ENCODE measurements at regions not wholly inside any gene's neighbourhood (a gene's known extent, or its start where the extent isn't known, plus 50 kb on each side); places are given as distances from the start of the nearest gene placed in this dataset.

DNA sequence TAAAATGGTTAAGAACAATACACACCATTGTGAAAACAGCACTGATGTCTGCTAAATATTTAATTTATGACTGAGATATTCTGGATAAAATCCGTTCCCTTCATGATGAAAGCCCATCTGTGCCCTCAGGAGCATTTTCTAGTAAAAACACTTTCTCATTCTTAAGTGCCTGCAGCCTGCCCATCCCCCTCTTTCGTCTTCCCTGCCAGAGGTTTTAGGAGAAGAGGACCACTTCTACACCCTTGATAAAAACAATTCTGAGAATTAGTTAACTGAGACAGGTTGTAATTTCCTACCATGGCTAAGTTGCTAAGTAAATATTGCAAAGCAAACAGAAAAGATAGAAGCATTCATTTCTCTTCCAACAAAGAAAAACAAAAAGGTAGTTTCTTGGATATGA, 272.6 kb downstream of the ATPSCKMT start:
- TF ChIP-seq TCF4 (CRISPR knock-in tag; IDR thresholded peaks at IDR 0.05; ENCODE audit: borderline replicate concordance): no peak
- TF ChIP-seq ESRRG (CRISPR knock-in tag; IDR thresholded peaks at IDR 0.05): no peak
- TF ChIP-seq, protein P1, sequence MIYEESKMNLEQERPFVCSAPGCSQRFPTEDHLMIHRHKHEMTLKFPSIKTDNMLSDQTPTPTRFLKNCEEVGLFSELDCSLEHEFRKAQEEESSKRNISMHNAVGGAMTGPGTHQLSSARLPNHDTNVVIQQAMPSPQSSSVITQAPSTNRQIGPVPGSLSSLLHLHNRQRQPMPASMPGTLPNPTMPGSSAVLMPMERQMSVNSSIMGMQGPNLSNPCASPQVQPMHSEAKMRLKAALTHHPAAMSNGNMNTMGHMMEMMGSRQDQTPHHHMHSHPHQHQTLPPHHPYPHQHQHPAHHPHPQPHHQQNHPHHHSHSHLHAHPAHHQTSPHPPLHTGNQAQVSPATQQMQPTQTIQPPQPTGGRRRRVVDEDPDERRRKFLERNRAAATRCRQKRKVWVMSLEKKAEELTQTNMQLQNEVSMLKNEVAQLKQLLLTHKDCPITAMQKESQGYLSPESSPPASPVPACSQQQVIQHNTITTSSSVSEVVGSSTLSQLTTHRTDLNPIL (CRISPR knock-in tag; IDR thresholded peaks at IDR 0.05; ENCODE audit: low read depth): no peak
- no peak for TF ChIP-seq ZNF8 (CRISPR knock-in tag; IDR thresholded peaks at IDR 0.05)
- TF ChIP-seq ISL1 (CRISPR knock-in tag; IDR thresholded peaks at IDR 0.05): no peak
- no peak for TF ChIP-seq CSDC2 (CRISPR knock-in tag; IDR thresholded peaks at IDR 0.05)
- no peak for TF ChIP-seq PPARA (CRISPR knock-in tag; IDR thresholded peaks at IDR 0.05; ENCODE audit: borderline replicate concordance)
- no peak for TF ChIP-seq ZFP3 (CRISPR knock-in tag; IDR thresholded peaks at IDR 0.05)
- no peak for TF ChIP-seq ZNF70 (CRISPR knock-in tag; IDR thresholded peaks at IDR 0.05)
- no peak for TF ChIP-seq ZC3H10 (CRISPR knock-in tag; IDR thresholded peaks at IDR 0.05)
- TF ChIP-seq GLIS3 (CRISPR knock-in tag; IDR thresholded peaks at IDR 0.05): no peak
- TF ChIP-seq, protein P2, sequence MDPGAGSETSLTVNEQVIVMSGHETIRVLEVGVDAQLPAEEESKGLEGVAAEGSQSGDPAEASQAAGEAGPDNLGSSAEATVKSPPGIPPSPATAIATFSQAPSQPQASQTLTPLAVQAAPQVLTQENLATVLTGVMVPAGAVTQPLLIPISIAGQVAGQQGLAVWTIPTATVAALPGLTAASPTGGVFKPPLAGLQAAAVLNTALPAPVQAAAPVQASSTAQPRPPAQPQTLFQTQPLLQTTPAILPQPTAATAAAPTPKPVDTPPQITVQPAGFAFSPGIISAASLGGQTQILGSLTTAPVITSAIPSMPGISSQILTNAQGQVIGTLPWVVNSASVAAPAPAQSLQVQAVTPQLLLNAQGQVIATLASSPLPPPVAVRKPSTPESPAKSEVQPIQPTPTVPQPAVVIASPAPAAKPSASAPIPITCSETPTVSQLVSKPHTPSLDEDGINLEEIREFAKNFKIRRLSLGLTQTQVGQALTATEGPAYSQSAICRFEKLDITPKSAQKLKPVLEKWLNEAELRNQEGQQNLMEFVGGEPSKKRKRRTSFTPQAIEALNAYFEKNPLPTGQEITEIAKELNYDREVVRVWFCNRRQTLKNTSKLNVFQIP (CRISPR knock-in tag; IDR thresholded peaks at IDR 0.05; ENCODE audit: borderline replicate concordance, low read depth): no peak
- ATAC-seq: no peak

DNA sequence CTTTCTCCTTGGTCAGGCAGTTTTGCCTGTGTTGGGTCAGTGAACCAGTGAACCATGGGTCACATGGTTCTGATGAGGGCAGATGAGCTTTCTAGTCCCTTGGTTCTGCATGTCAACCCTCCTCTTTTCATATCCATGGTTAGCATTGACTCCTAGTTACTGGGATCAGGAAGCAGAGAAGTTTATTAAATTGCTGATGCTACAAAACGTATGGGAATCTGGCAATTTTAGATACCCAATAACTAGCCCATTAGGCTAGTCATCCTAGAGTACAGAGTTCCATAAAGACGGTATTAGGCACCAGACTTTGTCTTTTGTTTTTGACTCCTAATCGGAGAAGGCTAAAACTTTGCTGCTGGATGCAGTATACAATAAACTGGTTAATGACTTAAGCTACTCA, 273.1 kb downstream of the ATPSCKMT start:
- ATAC-seq: no peak

DNA sequence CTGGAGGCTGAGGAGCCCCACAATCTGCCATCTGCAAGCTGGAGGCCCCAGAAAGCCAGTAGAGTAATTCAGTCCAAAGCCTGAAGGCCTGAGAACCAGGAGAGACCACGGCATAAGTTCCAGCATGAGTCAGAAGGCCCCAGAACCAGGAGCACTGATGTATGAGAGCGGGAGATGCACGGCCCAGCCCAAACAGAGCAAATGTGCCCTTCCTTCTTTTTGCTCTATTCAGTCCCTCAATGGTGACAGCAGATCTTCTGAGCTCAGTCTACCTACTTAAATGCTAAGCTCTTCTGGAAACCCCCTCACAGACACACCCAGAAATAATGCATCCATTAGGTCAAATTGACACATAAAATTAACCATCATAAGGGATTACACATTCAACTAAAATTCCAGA, 277.6 kb downstream of the ATPSCKMT start:
- TF ChIP-seq PPARA (CRISPR knock-in tag; IDR thresholded peaks at IDR 0.05; ENCODE audit: borderline replicate concordance) (no peak), ZNF70 (CRISPR knock-in tag; IDR thresholded peaks at IDR 0.05) (no peak), BACH2 (CRISPR knock-in tag; IDR thresholded peaks at IDR 0.05; ENCODE audit: borderline replicate concordance) (no peak), ESRRG (CRISPR knock-in tag; IDR thresholded peaks at IDR 0.05) (no peak), OSR1 (CRISPR knock-in tag; IDR thresholded peaks at IDR 0.05) (no peak), TCF4 (CRISPR knock-in tag; IDR thresholded peaks at IDR 0.05; ENCODE audit: borderline replicate concordance) (no peak), TOX (CRISPR knock-in tag; IDR thresholded peaks at IDR 0.05; ENCODE audit: borderline replicate concordance) (no peak), ZNF8 (CRISPR knock-in tag; IDR thresholded peaks at IDR 0.05) (no peak), ZNF565 (CRISPR knock-in tag; conservative IDR thresholded peaks at IDR 0.05; ENCODE audit: low read depth) (no peak), ARNTL (CRISPR knock-in tag; IDR thresholded peaks at IDR 0.05; ENCODE audit: borderline replicate concordance, low read depth) (no peak), SNAI2 (CRISPR knock-in tag; IDR thresholded peaks at IDR 0.05) (no peak), ZFP30 (CRISPR knock-in tag; IDR thresholded peaks at IDR 0.05) (no peak)
- TF ChIP-seq, protein P3, sequence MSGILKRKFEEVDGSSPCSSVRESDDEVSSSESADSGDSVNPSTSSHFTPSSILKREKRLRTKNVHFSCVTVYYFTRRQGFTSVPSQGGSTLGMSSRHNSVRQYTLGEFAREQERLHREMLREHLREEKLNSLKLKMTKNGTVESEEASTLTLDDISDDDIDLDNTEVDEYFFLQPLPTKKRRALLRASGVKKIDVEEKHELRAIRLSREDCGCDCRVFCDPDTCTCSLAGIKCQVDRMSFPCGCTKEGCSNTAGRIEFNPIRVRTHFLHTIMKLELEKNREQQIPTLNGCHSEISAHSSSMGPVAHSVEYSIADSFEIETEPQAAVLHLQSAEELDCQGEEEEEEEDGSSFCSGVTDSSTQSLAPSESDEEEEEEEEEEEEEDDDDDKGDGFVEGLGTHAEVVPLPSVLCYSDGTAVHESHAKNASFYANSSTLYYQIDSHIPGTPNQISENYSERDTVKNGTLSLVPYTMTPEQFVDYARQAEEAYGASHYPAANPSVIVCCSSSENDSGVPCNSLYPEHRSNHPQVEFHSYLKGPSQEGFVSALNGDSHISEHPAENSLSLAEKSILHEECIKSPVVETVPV (CRISPR knock-in tag; IDR thresholded peaks at IDR 0.05): no peak
- TF ChIP-seq, protein P1 (CRISPR knock-in tag; IDR thresholded peaks at IDR 0.05; ENCODE audit: low read depth): no peak

More for the DNA sequence above, 273.1 kb downstream of the ATPSCKMT start:
- TF ChIP-seq PPARA (CRISPR knock-in tag; IDR thresholded peaks at IDR 0.05; ENCODE audit: borderline replicate concordance): no peak
- TF ChIP-seq ARNTL (CRISPR knock-in tag; IDR thresholded peaks at IDR 0.05; ENCODE audit: borderline replicate concordance, low read depth): no peak
- TF ChIP-seq ZFP3 (CRISPR knock-in tag; IDR thresholded peaks at IDR 0.05): no peak
- no peak for TF ChIP-seq OSR1 (CRISPR knock-in tag; IDR thresholded peaks at IDR 0.05)
- TF ChIP-seq, protein P4, sequence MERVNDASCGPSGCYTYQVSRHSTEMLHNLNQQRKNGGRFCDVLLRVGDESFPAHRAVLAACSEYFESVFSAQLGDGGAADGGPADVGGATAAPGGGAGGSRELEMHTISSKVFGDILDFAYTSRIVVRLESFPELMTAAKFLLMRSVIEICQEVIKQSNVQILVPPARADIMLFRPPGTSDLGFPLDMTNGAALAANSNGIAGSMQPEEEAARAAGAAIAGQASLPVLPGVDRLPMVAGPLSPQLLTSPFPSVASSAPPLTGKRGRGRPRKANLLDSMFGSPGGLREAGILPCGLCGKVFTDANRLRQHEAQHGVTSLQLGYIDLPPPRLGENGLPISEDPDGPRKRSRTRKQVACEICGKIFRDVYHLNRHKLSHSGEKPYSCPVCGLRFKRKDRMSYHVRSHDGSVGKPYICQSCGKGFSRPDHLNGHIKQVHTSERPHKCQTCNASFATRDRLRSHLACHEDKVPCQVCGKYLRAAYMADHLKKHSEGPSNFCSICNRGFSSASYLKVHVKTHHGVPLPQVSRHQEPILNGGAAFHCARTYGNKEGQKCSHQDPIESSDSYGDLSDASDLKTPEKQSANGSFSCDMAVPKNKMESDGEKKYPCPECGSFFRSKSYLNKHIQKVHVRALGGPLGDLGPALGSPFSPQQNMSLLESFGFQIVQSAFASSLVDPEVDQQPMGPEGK (CRISPR knock-in tag; IDR thresholded peaks at IDR 0.05; ENCODE audit: borderline replicate concordance): no peak
- no peak for TF ChIP-seq CSDC2 (CRISPR knock-in tag; IDR thresholded peaks at IDR 0.05)
- TF ChIP-seq, protein P3 (CRISPR knock-in tag; IDR thresholded peaks at IDR 0.05): no peak
- no peak for TF ChIP-seq ZFP30 (CRISPR knock-in tag; IDR thresholded peaks at IDR 0.05)
- no peak for TF ChIP-seq TCF4 (CRISPR knock-in tag; IDR thresholded peaks at IDR 0.05; ENCODE audit: borderline replicate concordance)
- TF ChIP-seq BACH2 (CRISPR knock-in tag; IDR thresholded peaks at IDR 0.05; ENCODE audit: borderline replicate concordance): no peak
- no peak for TF ChIP-seq ZNF70 (CRISPR knock-in tag; IDR thresholded peaks at IDR 0.05)
- no peak for TF ChIP-seq ZNF565 (CRISPR knock-in tag; conservative IDR thresholded peaks at IDR 0.05; ENCODE audit: low read depth)
- no peak for TF ChIP-seq ZNF8 (CRISPR knock-in tag; IDR thresholded peaks at IDR 0.05)
- TF ChIP-seq, protein P2 (CRISPR knock-in tag; IDR thresholded peaks at IDR 0.05; ENCODE audit: borderline replicate concordance, low read depth): no peak

More for the DNA sequence above, 277.6 kb downstream of the ATPSCKMT start:
- no peak for ATAC-seq

Data from SK-N-SH treated with all-trans-retinoic acid at 6 μM for 48 hours (cell line).